DMS79 treated with DMSO at 0.1 percent for 48 hours (cell line): ENCODE measurements at regions not wholly inside any gene's neighbourhood (a gene's known extent, or its start where the extent isn't known, plus 50 kb on each side); places are given as distances from the start of the nearest gene placed in this dataset.
"Not testable (repeated sequence)": the region's sequence is repeated elsewhere in the genome, so short reads cannot be mapped to it uniquely, and the experiment has no call there.

Source experiments
- DNase-seq: peaks from one replicate; lab custom pipeline; 2025; lab: John Stamatoyannopoulos, UW

DNA sequence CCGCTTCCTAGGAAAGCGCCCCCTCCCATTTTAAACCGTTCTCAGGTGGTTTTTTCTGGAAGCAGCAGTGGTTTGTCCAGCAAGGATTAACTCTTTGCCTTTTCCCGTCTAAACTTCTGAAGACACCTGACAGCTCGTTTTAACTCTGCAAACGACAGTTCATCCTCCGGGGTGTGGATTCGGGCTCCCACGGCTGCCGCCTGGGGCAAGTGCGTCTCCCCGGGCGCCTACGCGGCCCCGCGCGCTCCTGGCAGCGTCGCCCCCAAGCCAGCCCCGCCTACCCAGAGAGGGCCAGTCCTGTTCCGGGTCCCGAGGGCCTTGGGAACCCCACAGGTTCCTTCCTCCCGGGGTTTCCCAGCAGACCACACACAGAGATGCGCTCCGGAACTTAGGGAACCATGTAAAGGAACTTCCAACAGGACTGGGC is 54.4 kb downstream of the PRR18 start:
- no peak for DNase-seq

- DNase-seq, result peak; percentile 19
Measured at GRCh38 chr6:166253281-166253681, 54.9 kb downstream of the PRR18 start.

- DNase-seq, result no peak
Measured at GRCh38 chr6:166252601-166253000, 55.6 kb downstream of the PRR18 start.

- no peak for DNase-seq
Measured at GRCh38 chr6:166251655-166252054, 56.5 kb downstream of the PRR18 start.

DNA sequence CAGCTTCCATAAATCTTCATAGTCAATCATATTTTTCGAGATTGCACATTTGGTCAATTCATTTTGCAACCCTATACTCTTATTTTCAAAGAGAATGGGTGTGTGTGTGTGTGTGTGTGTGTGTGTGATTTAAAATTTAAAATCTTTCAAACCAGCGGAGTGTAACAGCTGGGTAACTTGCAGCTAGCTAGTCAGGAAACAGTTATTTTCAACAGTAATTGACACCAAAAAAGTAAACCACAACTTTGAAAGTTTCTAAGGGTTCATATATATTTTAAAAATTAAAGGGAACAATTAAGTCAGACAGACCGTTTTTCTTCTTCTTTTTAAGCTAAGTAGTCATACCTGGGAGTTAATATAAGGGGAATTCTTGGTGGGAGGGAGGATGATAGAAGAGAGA is 57.0 kb downstream of the PRR18 start:
- DNase-seq, result no peak

DNA sequence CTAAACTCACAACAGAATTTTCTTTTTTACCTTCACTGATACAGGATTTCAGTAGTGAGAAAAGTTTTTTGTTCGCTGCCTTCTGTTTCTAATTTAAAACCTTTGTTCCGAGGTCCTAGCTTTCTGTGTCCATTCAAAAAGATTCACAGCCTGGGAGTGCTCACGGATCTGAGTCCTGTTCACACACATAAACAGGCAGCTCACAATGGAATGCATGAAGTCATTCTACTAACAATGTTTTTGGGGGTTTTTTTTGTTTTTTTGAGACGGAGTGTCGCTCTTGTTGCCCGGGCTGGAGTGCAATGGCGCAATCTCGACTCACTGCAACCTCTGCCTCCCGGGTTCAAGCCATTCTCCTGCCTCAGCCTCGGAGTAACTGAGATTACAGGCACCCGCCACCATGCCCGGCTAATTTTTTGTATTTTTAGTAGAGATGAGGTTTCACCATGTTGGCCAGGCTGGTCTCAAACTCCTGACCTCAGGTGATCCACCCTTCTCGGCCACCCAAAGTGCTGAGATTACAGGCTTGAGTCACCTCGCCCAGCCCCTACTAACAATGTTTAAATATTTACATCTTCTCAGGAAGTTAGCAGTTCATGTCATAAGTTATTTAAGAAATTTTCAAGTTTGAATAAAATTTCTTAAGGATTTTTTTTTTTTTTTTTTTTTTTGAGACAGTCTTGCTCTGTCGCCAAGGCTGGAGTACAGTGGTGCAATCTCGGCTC is 59.0 kb downstream of the PRR18 start:
- DNase-seq, result not testable (repeated sequence)

GRCh38 chr6:166245148-166245547 is 63.0 kb downstream of the PRR18 start:
- DNase-seq, result no peak

DNA sequence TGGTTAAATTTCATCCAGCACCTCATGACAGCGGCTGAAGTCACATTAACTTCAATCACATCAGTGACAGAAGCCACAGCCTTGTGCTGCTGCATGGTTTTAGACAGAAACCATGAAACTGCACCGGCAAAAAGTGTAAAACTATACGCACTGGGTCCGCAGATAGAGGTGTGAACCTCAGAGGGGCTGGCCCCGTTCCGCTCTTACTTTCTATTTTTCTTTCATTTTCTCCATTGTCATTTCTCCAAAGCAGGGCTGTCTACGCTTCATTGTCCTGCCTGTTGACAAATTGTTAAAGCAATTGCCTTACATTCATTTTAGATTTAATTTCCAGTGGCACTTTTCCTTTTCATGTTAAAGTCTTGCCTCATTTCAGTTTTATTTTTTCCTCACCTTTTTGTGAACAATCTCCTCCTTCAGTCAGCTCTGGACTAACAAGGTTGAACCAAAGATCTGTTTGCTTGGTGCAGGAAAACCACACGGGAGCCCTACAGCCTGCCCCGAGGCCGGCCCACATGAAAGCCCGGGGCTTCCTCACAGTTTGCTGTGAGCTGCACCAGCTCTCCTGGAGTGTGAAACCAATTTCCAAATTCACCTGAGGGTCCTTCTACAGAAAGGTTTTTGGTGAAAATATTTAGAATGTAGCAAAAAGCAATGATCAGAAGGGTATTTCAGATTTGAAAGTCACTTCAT is 63.7 kb downstream of the PRR18 start:
- no peak for DNase-seq

DNA sequence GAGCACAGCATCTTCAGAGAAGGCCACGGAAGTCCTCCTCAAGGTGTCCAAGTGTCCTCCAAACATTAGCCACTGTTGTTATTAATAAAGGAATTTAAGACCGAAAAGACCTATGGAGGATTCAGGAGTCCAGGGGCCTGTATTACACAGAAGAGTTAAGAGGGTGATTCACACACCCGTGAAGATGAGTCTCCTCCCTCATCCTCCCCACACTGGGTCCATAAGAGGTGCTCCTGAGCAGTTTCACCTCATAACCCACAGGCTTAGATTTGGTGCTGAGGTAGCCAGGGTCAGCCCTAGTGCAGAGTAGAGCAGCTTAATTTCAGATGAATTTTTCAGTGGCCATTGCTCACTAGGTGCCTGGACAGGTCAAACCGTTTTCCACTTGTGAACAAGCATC is 65.3 kb downstream of the PRR18 start:
- no peak for DNase-seq

GRCh38 chr6:166241974-166242373 is 66.2 kb downstream of the PRR18 start:
- DNase-seq, result no peak

DNA sequence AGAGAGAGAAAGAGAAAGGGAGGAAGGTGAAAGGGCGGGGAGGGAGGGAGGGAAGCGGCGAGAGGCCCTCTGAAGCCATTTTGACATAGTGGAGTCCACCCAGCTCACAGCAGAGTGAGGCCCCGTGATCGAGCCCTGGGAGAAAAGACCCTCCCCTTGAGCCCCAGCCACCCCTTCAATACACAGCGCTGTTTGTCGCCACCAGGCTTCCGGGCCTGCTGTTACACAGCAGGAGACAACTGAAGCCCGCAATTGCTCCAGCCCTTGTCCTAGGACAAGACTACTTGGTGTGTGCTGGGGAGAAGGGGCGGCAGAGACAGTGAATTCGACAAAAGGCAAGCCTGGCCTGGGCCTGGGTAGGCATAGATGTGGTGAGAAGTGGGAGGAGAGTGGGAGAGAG is 67.3 kb downstream of the PRR18 start:
- DNase-seq, result no peak

GRCh38 chr6:166237617-166238016 is 70.0 kb upstream of the TBXT start:
- peak; percentile 18 for DNase-seq

- no peak for DNase-seq
Measured at GRCh38 chr6:166236596-166236995, 68.9 kb upstream of the TBXT start.

DNA sequence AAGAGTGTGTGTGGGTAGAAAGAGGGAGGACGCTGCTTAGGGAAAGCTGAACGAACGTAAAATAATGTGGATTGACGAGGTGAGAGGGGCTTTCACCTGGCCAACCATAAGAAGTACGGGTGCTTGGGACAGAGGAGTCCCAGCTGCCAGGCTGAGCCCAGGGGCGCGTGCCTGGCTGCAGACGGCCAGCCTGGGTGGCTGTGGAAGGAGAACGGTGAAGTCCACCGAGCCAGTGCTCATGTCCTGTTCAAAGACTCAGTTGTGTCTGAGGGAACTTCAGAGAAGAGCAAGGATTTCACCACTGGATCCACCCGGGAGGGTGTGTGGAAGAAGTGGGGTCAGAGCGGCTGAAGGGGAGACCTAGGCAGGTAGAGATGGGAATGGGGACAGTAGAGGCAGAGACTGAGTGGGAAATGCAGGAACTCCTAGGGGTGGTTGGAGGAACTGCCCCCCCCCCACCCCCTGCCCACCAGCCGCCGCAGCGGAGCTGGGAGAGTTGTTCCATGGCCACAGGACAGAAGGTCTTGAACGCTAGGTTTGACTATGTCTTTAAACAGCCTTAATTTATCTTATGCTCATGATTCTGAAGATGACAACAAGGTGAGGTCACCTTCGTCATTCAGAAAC is 68.1 kb upstream of the TBXT start:
- DNase-seq, result no peak

- not testable (repeated sequence) for DNase-seq
Measured at GRCh38 chr6:166231181-166231580, 63.5 kb upstream of the TBXT start.

GRCh38 chr6:166228839-166229528 is 61.3 kb upstream of the TBXT start:
- no peak for DNase-seq

DNA sequence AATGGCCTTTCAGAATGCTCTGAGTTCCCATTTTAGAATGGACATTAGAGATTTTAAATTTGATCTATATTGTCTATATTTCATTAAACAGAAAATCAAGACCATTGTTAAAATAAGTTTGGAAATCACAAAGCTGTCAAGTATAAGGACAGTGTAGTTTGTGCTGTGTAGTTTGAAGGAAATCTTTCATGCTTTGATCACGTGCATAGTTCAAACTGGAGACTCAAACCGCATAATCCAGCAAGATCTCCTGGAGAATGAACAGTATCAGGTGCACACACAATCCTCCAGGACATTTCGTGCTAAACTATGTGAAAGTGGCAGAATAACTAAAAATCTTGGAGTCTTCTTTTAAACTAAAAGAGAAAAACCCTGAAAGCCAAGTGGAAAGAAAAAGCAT is 60.8 kb upstream of the TBXT start:
- no peak for DNase-seq

- DNase-seq, result no peak
Measured at GRCh38 chr6:166223079-166223478, 55.4 kb upstream of the TBXT start.

DNA sequence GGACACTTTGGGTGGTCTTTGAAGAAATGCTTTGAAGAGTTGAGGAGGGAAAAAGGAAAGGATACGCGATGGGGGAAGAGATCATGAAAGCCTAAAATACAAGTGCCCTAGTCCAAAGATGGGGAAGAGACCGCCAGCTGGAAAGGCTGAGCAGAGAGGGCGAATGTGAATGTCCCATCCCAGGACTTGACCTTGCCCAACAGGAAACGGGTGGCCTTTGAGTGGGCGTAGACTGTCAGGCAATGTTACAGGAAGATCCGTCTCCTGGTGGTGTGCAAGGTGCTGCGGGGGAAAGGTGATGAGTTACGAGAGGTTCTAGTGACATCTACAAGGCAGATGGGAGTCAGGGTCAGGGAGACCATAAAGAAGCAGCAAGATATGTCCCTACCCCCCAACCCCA is 55.0 kb upstream of the TBXT start:
- no peak for DNase-seq

DNA sequence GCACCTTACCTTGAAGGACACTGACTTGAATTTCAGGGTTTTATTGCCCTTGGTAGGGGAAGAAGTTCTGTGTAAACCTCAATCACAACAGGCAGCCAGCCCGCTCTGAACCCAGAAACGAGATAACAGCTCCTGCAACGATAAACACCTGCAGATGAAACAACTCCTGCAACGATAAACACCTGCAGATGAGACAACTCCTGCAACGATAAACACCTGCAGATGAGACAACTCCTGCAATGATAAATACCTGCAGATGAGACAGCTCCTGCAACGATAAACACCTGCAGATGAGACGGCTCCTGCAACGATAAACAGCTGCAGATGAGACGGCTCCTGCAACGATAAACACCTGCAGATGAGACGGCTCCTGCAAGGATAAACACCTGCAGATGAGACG is 54.0 kb upstream of the TBXT start:
- no peak for DNase-seq

DNA sequence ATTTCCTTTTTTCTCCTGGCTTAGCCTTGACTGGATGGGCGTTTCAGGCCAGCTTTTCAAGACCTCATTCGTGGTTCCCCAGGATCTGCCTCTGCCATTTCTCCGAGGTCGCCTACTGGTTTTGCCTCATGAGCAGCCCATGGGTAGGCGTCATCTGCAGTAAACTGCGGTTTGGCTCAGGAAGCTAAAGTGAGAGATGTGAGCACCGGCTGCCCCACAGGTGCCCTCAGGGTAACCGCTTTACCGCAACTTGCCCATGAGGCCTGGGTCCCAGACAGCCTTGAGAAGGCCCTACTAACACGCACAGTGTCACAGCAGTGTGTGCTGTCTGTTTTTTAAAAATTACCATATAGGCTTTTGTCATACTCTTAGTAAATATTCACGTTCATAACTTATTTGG is 53.4 kb upstream of the TBXT start:
- DNase-seq, result no peak
